ENCODE measurements at regions not wholly inside any gene's neighbourhood (a gene's known extent, or its start where the extent isn't known, plus 50 kb on each side); places are given as distances from the start of the nearest gene placed in this dataset.

- TF ChIP-seq SIN3A (IDR thresholded peaks at IDR 0.05; ENCODE audit: borderline replicate concordance, insufficient read depth, low read length) (no peak), FOXP2 (optimal IDR thresholded peaks at IDR 0.05; ENCODE audit: borderline replicate concordance, extremely low read depth, extremely low read length, insufficient read depth) (no peak), REST (IDR thresholded peaks at IDR 0.05; ENCODE audit: insufficient read depth in 1 of 2, low read depth in 2 of 2, low read length in 2 of 2) (no peak)
Observed at GRCh38 chr11:13209379-13209778, 68.2 kb upstream of the BMAL1 start.

- no peak for TF ChIP-seq FOXP2 (optimal IDR thresholded peaks at IDR 0.05; ENCODE audit: borderline replicate concordance, extremely low read depth, extremely low read length, insufficient read depth)
- no peak for TF ChIP-seq SIN3A (IDR thresholded peaks at IDR 0.05; ENCODE audit: borderline replicate concordance, insufficient read depth, low read length)
- no peak for TF ChIP-seq POLR2AphosphoS5 (IDR thresholded peaks at IDR 0.05; ENCODE audit: low read depth, low read length)
- TF ChIP-seq TAF1 (IDR thresholded peaks at IDR 0.05; ENCODE audit: borderline replicate concordance, insufficient read depth, low read length) = no peak
- TF ChIP-seq REST (IDR thresholded peaks at IDR 0.05; ENCODE audit: insufficient read depth in 1 of 2, low read depth in 2 of 2, low read length in 2 of 2) = no peak
Observed at GRCh38 chr11:13210424-13210823, 67.2 kb upstream of the BMAL1 start.

- TF ChIP-seq SIN3A (IDR thresholded peaks at IDR 0.05; ENCODE audit: borderline replicate concordance, insufficient read depth, low read length) (no peak), FOXP2 (optimal IDR thresholded peaks at IDR 0.05; ENCODE audit: borderline replicate concordance, extremely low read depth, extremely low read length, insufficient read depth) (no peak), TAF1 (IDR thresholded peaks at IDR 0.05; ENCODE audit: borderline replicate concordance, insufficient read depth, low read length) (no peak), POLR2AphosphoS5 (IDR thresholded peaks at IDR 0.05; ENCODE audit: low read depth, low read length) (no peak), REST (IDR thresholded peaks at IDR 0.05; ENCODE audit: insufficient read depth in 1 of 2, low read depth in 2 of 2, low read length in 2 of 2) (no peak)
Observed at GRCh38 chr11:13214276-13214675, 63.3 kb upstream of the BMAL1 start.

- TF ChIP-seq TAF1 (IDR thresholded peaks at IDR 0.05; ENCODE audit: borderline replicate concordance, insufficient read depth, low read length) (no peak), SIN3A (IDR thresholded peaks at IDR 0.05; ENCODE audit: borderline replicate concordance, insufficient read depth, low read length) (no peak), FOXP2 (optimal IDR thresholded peaks at IDR 0.05; ENCODE audit: borderline replicate concordance, extremely low read depth, extremely low read length, insufficient read depth) (no peak), POLR2AphosphoS5 (IDR thresholded peaks at IDR 0.05; ENCODE audit: low read depth, low read length) (no peak), REST (IDR thresholded peaks at IDR 0.05; ENCODE audit: insufficient read depth in 1 of 2, low read depth in 2 of 2, low read length in 2 of 2) (no peak)
Observed at GRCh38 chr11:13215149-13215548, 62.4 kb upstream of the BMAL1 start.
